SK-N-SH (cell line): ENCODE measurements at regions not wholly inside any gene's neighbourhood (a gene's known extent, or its start where the extent isn't known, plus 50 kb on each side); places are given as distances from the start of the nearest gene placed in this dataset.

Experiments
- CTCF ChIA-PET: fragments of 300-600, 350-600 bp; formaldehyde crosslinking; extraction: SDS; loops from one replicate; lab custom pipeline; 2021; lab: Yijun Ruan, JAX
- POLR2A ChIA-PET: fragments of 350-600 bp; sonication (Branson Sonifier 250); formaldehyde crosslinking; extraction: SDS; loops from one replicate; lab custom pipeline; 2020; ENCODE audit warnings: antibody characterized with exemption, inconsistent platforms; lab: Yijun Ruan, JAX
- DNase-seq: peaks from one replicate; pipeline ENCODE4 v3.0.0; 2012
- H2AFZ ChIP-seq: fragments of 200-600 bp; sonication (generic); 2 replicates; pipeline ENCODE4 v1.8.1; 2016; ENCODE audit warnings: antibody characterized with exemption, mild to moderate bottlenecking, low read depth
- H3F3A ChIP-seq: fragments of 200-600 bp; sonication (generic); replicated peaks from 2 replicates; pipeline ENCODE3; 2016; ENCODE audit warnings: antibody characterized with exemption, mild to moderate bottlenecking; ENCODE audit not compliant: insufficient read depth
- H3K27ac ChIP-seq, 2 experiments: fragments of 200-500 bp in 1 of 2; fragments of 200-600 bp in 1 of 2; sonication (Bioruptor generic) in 1 of 2; sonication (generic), shearing (Covaris generic) in 1 of 2; 2 replicates each; pipeline versions ENCODE4 v1.5.1 to v1.6.1; 2014 to 2016; ENCODE audit warnings: low read depth in 2 of 2, inconsistent platforms in 1 of 2, low read length in 1 of 2, mild to moderate bottlenecking in 1 of 2, mixed read lengths in 1 of 2
- H3K27me3 ChIP-seq: fragments of 200-600 bp; sonication (generic), shearing (Covaris generic); 2 replicates; pipeline ENCODE4 v1.6.1; 2016; ENCODE audit warnings: mixed run types; ENCODE audit not compliant: insufficient read depth
- H3K36me3 ChIP-seq, 2 experiments: fragments of 200-500 bp in 1 of 2; fragments of 200-600 bp in 1 of 2; sonication (Bioruptor generic) in 1 of 2; sonication (generic) in 1 of 2; replicated peaks in 1 of 2; 2 replicates each; pipeline versions ENCODE3 to v1.5.1; 2014 to 2016; ENCODE audit warnings: low read length in 1 of 2, mild to moderate bottlenecking in 1 of 2; ENCODE audit not compliant: insufficient read depth in 2 of 2, control insufficient read depth in 1 of 2
- H3K4me1 ChIP-seq, 2 experiments: fragments of 200-500 bp in 1 of 2; fragments of 200-600 bp in 1 of 2; sonication (Bioruptor generic) in 1 of 2; sonication (generic), shearing (Covaris generic) in 1 of 2; 2 replicates each; pipeline versions ENCODE4 v1.5.1 to v1.6.1; 2014 to 2016; ENCODE audit warnings: low read depth in 1 of 2, low read length in 1 of 2, mixed run types in 1 of 2; ENCODE audit not compliant: insufficient read depth in 2 of 2, control insufficient read depth in 1 of 2
- H3K4me2 ChIP-seq: fragments of 200-600 bp; sonication (generic), shearing (Covaris generic); 2 replicates; pipeline ENCODE4 v1.6.1; 2017; ENCODE audit warnings: mixed run types
- H3K4me3 ChIP-seq, 2 experiments: fragments of 200-500 bp in 1 of 2; fragments of 200-600 bp in 1 of 2; sonication (Bioruptor generic) in 1 of 2; sonication (generic), shearing (Covaris generic) in 1 of 2; 2 replicates each; pipeline versions ENCODE4 v1.5.1 to v1.8.1; 2014 to 2016; ENCODE audit warnings: low read depth in 2 of 2, inconsistent platforms in 1 of 2, low read length in 1 of 2, mild to moderate bottlenecking in 1 of 2, mixed read lengths in 1 of 2, moderate library complexity in 1 of 2
- H3K79me2 ChIP-seq: fragments of 200-600 bp; sonication (generic); 2 replicates; pipeline ENCODE4 v1.8.1; 2017; ENCODE audit warnings: mild to moderate bottlenecking; ENCODE audit not compliant: insufficient read depth
- H3K9ac ChIP-seq: fragments of 200-600 bp; sonication (generic); 2 replicates; pipeline ENCODE4 v1.6.1; 2017; ENCODE audit warnings: mixed run types
- H3K9me2 ChIP-seq: fragments of 200-600 bp; sonication (generic); 2 replicates; pipeline ENCODE4 v1.6.1; 2017; ENCODE audit warnings: mixed run types
- H3K9me3 ChIP-seq: fragments of 200-600 bp; sonication (generic); 2 replicates; pipeline ENCODE4 v1.6.1; 2017; ENCODE audit warnings: mixed run types, mild to moderate bottlenecking, moderate library complexity
- H4K20me1 ChIP-seq: fragments of 200-600 bp; sonication (generic); 2 replicates; pipeline ENCODE4 v1.6.1; 2017; ENCODE audit warnings: mild to moderate bottlenecking, mixed run types; ENCODE audit not compliant: insufficient read depth
- CHD2 ChIP-seq: fragments of 150-350 bp; IDR thresholded peaks from 2 replicates; pipeline ENCODE4 v1.6.1; 2018; ENCODE audit warnings: low read length; ENCODE audit not compliant: partially characterized antibody
- FOXJ3 ChIP-seq: sonication (generic); formaldehyde crosslinking; IDR thresholded peaks from 2 replicates; pipeline ENCODE4 v1.5.1; 2020; ENCODE audit warnings: mild to moderate bottlenecking, missing genetic modification reagents
- FOXM1 ChIP-seq: IDR thresholded peaks from 2 replicates; pipeline ENCODE4 v1.4.0; 2012; ENCODE audit warnings: low read depth, mild to moderate bottlenecking
- GABPA ChIP-seq: IDR thresholded peaks from 2 replicates; pipeline ENCODE4 v1.4.0; 2012; ENCODE audit warnings: low read depth, mild to moderate bottlenecking
- NFIC ChIP-seq: IDR thresholded peaks from 2 replicates; pipeline ENCODE4 v1.4.0; 2012; ENCODE audit warnings: borderline replicate concordance
- POLR2AphosphoS5 ChIP-seq: IDR thresholded peaks from 2 replicates; pipeline ENCODE4 v1.6.1; 2012; ENCODE audit warnings: low read depth, low read length
- RCOR1 ChIP-seq: fragments of 150-350 bp; IDR thresholded peaks from 2 replicates; pipeline ENCODE4 v1.6.1; 2017; ENCODE audit warnings: antibody characterized with exemption, low read length
- RFX5 ChIP-seq: IDR thresholded peaks from 2 replicates; pipeline ENCODE4 v1.6.1; 2012; ENCODE audit warnings: mild to moderate bottlenecking, improper control_type of control experiment, low read length
- WGBS: methylation state at CpG from one replicate; pipeline ENCODE4 v1.1.6; 2017; ENCODE audit warnings: low lambda C conversion rate; 5-methylcytosine and 5-hydroxymethylcytosine counted together
- TF ChIP-seq, protein P1 (sequence below): fragments of 150-350 bp; IDR thresholded peaks from 2 replicates; pipeline ENCODE4 v1.6.1; 2016; ENCODE audit warnings: mild to moderate bottlenecking, low read depth, low read length
- TF ChIP-seq, protein P2 (sequence below): fragments of 200-600 bp; sonication (generic); IDR thresholded peaks from 2 replicates; pipeline ENCODE4 v1.6.1; 2017; ENCODE audit warnings: antibody characterized with exemption, mild to moderate bottlenecking, moderate library complexity
- TF ChIP-seq, protein P3 (sequence below): IDR thresholded peaks from 2 replicates; pipeline ENCODE4 v1.6.1; 2012; ENCODE audit warnings: mild to moderate bottlenecking, low read depth, low read length, moderate library complexity
- TF ChIP-seq, protein P4 (sequence below): IDR thresholded peaks from 2 replicates; pipeline ENCODE4; 2012
- TF ChIP-seq, protein P5 (sequence below): IDR thresholded peaks from 2 replicates; pipeline ENCODE4 v1.4.0; 2012; ENCODE audit warnings: low read depth, borderline replicate concordance

DNA sequence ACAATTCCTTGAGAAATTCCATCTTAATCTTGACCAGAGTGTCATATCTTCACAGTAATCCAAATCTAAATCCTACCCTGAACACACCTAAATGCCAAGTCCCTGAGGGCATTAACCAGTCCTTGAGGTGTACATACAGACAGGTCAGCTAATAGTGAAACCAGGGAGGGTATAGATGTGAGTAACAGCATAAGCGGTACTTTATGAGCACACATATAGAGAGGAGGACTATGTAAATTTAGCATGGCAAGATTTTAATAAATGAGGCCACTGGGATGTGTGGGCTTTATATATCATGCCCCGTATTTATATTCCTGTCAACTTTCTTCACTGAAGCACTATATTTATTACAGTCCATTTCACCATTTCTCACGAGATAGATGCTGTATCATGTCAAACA is 80.2 kb downstream of the GP2 start:
- no peak overlapping the region for H2AFZ ChIP-seq
- no peak for DNase-seq
- no peaks in the 10 kb centered on the region for H3K4me1 ChIP-seq
- no peak overlapping the region for H3K9ac ChIP-seq
- no peaks in the 10 kb centered on the region for H3K9me3 ChIP-seq
- no peaks in the 10 kb centered on the region for H3K27me3 ChIP-seq
- H3K27ac ChIP-seq, result no peak overlapping the region
- POLR2A ChIA-PET, result no interaction called here
- no peaks in the 10 kb centered on the region for H3K9me2 ChIP-seq
- no peaks in the 10 kb centered on the region for H3F3A ChIP-seq
- no peak for TF ChIP-seq FOXJ3 (CRISPR knock-in tag)
- no peak for TF ChIP-seq NFIC
- H3K4me3 ChIP-seq, result no peak overlapping the region
- H3K79me2 ChIP-seq, result no peaks in the 10 kb centered on the region
- H3K4me2 ChIP-seq, result no peak overlapping the region
- 16% methylated on average over 3 of the region's 3 CpGs for WGBS
- no peaks in the 10 kb centered on the region for H3K36me3 ChIP-seq
- CTCF ChIA-PET, result no interaction called here
- no peaks in the 10 kb centered on the region for H4K20me1 ChIP-seq

DNA sequence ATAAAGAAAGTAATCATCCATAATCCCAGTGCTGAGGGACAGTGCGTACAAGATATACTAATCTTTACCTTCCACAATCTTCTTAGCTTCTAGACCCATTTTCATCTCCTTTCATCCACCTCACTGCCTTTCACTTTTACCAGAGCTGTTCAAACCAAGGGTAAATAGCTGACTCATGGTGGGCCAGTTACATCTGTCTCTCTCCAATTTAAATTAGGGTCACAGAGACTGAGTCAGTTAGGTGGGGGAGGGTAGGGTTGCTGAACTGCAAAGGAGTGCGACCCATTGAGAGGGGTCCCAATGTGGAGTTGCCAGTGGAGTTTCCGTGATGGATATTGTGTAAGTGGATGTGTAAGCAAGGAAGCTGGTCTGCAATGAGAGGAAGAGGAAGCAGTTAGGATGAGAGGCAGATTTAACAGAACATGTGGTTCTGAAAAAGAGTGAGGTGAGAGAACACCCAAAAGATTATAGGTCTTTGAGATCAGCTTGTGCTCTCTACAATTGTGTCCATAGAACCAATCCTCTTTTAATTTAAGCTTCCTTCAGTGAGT is 83.5 kb downstream of the GP2 start:
- H3K4me1 ChIP-seq, result no peaks in the 10 kb centered on the region
- no peak for DNase-seq
- H3K9me3 ChIP-seq, result no peaks in the 10 kb centered on the region
- TF ChIP-seq, protein P1, sequence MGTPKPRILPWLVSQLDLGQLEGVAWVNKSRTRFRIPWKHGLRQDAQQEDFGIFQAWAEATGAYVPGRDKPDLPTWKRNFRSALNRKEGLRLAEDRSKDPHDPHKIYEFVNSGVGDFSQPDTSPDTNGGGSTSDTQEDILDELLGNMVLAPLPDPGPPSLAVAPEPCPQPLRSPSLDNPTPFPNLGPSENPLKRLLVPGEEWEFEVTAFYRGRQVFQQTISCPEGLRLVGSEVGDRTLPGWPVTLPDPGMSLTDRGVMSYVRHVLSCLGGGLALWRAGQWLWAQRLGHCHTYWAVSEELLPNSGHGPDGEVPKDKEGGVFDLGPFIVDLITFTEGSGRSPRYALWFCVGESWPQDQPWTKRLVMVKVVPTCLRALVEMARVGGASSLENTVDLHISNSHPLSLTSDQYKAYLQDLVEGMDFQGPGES, result no peak
- TF ChIP-seq, protein P2, sequence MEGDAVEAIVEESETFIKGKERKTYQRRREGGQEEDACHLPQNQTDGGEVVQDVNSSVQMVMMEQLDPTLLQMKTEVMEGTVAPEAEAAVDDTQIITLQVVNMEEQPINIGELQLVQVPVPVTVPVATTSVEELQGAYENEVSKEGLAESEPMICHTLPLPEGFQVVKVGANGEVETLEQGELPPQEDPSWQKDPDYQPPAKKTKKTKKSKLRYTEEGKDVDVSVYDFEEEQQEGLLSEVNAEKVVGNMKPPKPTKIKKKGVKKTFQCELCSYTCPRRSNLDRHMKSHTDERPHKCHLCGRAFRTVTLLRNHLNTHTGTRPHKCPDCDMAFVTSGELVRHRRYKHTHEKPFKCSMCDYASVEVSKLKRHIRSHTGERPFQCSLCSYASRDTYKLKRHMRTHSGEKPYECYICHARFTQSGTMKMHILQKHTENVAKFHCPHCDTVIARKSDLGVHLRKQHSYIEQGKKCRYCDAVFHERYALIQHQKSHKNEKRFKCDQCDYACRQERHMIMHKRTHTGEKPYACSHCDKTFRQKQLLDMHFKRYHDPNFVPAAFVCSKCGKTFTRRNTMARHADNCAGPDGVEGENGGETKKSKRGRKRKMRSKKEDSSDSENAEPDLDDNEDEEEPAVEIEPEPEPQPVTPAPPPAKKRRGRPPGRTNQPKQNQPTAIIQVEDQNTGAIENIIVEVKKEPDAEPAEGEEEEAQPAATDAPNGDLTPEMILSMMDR, result no peak
- TF ChIP-seq, protein P3, sequence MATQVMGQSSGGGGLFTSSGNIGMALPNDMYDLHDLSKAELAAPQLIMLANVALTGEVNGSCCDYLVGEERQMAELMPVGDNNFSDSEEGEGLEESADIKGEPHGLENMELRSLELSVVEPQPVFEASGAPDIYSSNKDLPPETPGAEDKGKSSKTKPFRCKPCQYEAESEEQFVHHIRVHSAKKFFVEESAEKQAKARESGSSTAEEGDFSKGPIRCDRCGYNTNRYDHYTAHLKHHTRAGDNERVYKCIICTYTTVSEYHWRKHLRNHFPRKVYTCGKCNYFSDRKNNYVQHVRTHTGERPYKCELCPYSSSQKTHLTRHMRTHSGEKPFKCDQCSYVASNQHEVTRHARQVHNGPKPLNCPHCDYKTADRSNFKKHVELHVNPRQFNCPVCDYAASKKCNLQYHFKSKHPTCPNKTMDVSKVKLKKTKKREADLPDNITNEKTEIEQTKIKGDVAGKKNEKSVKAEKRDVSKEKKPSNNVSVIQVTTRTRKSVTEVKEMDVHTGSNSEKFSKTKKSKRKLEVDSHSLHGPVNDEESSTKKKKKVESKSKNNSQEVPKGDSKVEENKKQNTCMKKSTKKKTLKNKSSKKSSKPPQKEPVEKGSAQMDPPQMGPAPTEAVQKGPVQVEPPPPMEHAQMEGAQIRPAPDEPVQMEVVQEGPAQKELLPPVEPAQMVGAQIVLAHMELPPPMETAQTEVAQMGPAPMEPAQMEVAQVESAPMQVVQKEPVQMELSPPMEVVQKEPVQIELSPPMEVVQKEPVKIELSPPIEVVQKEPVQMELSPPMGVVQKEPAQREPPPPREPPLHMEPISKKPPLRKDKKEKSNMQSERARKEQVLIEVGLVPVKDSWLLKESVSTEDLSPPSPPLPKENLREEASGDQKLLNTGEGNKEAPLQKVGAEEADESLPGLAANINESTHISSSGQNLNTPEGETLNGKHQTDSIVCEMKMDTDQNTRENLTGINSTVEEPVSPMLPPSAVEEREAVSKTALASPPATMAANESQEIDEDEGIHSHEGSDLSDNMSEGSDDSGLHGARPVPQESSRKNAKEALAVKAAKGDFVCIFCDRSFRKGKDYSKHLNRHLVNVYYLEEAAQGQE, result no peak
- TF ChIP-seq RFX5, result no peak
- TF ChIP-seq FOXM1, result no peak
- TF ChIP-seq FOXJ3 (CRISPR knock-in tag), result no peak
- TF ChIP-seq, protein P4, sequence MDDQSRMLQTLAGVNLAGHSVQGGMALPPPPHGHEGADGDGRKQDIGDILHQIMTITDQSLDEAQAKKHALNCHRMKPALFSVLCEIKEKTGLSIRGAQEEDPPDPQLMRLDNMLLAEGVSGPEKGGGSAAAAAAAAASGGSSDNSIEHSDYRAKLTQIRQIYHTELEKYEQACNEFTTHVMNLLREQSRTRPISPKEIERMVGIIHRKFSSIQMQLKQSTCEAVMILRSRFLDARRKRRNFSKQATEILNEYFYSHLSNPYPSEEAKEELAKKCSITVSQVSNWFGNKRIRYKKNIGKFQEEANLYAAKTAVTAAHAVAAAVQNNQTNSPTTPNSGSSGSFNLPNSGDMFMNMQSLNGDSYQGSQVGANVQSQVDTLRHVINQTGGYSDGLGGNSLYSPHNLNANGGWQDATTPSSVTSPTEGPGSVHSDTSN, result no peak
- no peak for TF ChIP-seq RCOR1
- TF ChIP-seq CHD2, result no peak
- no peak for TF ChIP-seq GABPA
- no peak for TF ChIP-seq POLR2AphosphoS5
- TF ChIP-seq, protein P5, sequence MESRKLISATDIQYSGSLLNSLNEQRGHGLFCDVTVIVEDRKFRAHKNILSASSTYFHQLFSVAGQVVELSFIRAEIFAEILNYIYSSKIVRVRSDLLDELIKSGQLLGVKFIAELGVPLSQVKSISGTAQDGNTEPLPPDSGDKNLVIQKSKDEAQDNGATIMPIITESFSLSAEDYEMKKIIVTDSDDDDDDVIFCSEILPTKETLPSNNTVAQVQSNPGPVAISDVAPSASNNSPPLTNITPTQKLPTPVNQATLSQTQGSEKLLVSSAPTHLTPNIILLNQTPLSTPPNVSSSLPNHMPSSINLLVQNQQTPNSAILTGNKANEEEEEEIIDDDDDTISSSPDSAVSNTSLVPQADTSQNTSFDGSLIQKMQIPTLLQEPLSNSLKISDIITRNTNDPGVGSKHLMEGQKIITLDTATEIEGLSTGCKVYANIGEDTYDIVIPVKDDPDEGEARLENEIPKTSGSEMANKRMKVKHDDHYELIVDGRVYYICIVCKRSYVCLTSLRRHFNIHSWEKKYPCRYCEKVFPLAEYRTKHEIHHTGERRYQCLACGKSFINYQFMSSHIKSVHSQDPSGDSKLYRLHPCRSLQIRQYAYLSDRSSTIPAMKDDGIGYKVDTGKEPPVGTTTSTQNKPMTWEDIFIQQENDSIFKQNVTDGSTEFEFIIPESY, result no peak
- H3F3A ChIP-seq, result no peaks in the 10 kb centered on the region
- ChIA-PET CTCF (interaction anchor here (1.1 kb wide), 1 partner anchor 37 kb away, joined by 3 read pairs; no protein-coding TSS in a partner anchor), POLR2A (no interaction called here)
- H3K4me3 ChIP-seq, result no peak overlapping the region
- H3K27me3 ChIP-seq, result no peaks in the 10 kb centered on the region
- no peak overlapping the region for H3K27ac ChIP-seq
- H3K4me2 ChIP-seq, result no peak overlapping the region
- H4K20me1 ChIP-seq, result no peaks in the 10 kb centered on the region
- no peaks in the 10 kb centered on the region for H3K36me3 ChIP-seq
- H2AFZ ChIP-seq, result no peak overlapping the region
- H3K79me2 ChIP-seq, result no peaks in the 10 kb centered on the region
- no peak overlapping the region for H3K9ac ChIP-seq
- WGBS, result 9% methylated on average over 3 of the region's 3 CpGs
- H3K9me2 ChIP-seq, result no peaks in the 10 kb centered on the region
